Tibial nerve (tissue), 3 donors: ENCODE measurements at regions not wholly inside any gene's neighbourhood (a gene's known extent, or its start where the extent isn't known, plus 50 kb on each side); places are given as distances from the start of the nearest gene placed in this dataset.

Source experiments
- CTCF ChIP-seq, 5 experiments: fragments of 200-600 bp in 3 of 5; fragments of 450-650 bp in 2 of 5; sonication (generic) in 3 of 5; IDR thresholded peaks; one replicate each; pipeline ENCODE4 v1.5.1; 2016 to 2019; ENCODE audit warnings: antibody characterized with exemption in 5 of 5, mild to moderate bottlenecking in 3 of 5, moderate library complexity in 2 of 5
- POLR2A ChIP-seq, 2 donors: fragments of 450-650 bp; IDR thresholded peaks; one replicate each; pipeline ENCODE4 v1.6.1; 2017; ENCODE audit warnings: antibody characterized with exemption in 2 of 2, mild to moderate bottlenecking in 2 of 2, moderate library complexity in 2 of 2

GRCh38 chr4:104848597-104849225, 298.0 kb upstream of the TET2 start:
- TF ChIP-seq POLR2A (IDR thresholded peaks at IDR 0.05) (no peak), CTCF (IDR thresholded peaks at IDR 0.05) (no peak)
